Keratinocyte (primary cell): ENCODE measurements at regions not wholly inside any gene's neighbourhood (a gene's known extent, or its start where the extent isn't known, plus 50 kb on each side); places are given as distances from the start of the nearest gene placed in this dataset.

Experiments
- CTCF ChIP-seq, 3 experiments: IDR thresholded peaks in 1 of 3; conservative IDR thresholded peaks in 1 of 3; optimal IDR thresholded peaks in 1 of 3; 2 replicates in 2 of 3; 3 replicates in 1 of 3; pipeline versions ENCODE3 to v1.5.1; 2011; ENCODE audit warnings: low read length in 3 of 3, mild to moderate bottlenecking in 3 of 3, moderate library complexity in 2 of 3, control low read depth in 1 of 3, inconsistent platforms in 1 of 3; ENCODE audit not compliant: insufficient read depth in 2 of 3; ENCODE audit errors: extremely low read depth in 1 of 3
- EZH2 ChIP-seq: IDR thresholded peaks from one replicate; pipeline ENCODE4 v1.6.1; 2012; ENCODE audit warnings: inconsistent platforms, mild to moderate bottlenecking, low read length, moderate library complexity

GRCh38 chr5:5009240-5009639 lies 130.9 kb upstream of the ADAMTS16 start:
- no peak for TF ChIP-seq CTCF (optimal IDR thresholded peaks at IDR 0.05 in 1 of 3, IDR thresholded peaks at IDR 0.05 in 1 of 3, conservative IDR thresholded peaks at IDR 0.05 in 1 of 3; ENCODE audit: extremely low read depth in 1 of 3, insufficient read depth in 2 of 3, low read length in 3 of 3)
- TF ChIP-seq EZH2 = no peak
